ENCODE measurements at regions not wholly inside any gene's neighbourhood (a gene's known extent, or its start where the extent isn't known, plus 50 kb on each side); places are given as distances from the start of the nearest gene placed in this dataset.
A peak's percentile ranks its signal among the peaks of the same experiment; 100 is the strongest.
"Not testable (repeated sequence)": the region's sequence is repeated elsewhere in the genome, so short reads cannot be mapped to it uniquely, and the experiment has no call there.

- no peak for DNase-seq
Observed at GRCh38 chr12:74293689-74294131, 243.9 kb upstream of the ATXN7L3B start.

- peak; percentile 57 for DNase-seq
Observed at GRCh38 chr12:74317078-74317601, 220.5 kb upstream of the ATXN7L3B start.

DNA sequence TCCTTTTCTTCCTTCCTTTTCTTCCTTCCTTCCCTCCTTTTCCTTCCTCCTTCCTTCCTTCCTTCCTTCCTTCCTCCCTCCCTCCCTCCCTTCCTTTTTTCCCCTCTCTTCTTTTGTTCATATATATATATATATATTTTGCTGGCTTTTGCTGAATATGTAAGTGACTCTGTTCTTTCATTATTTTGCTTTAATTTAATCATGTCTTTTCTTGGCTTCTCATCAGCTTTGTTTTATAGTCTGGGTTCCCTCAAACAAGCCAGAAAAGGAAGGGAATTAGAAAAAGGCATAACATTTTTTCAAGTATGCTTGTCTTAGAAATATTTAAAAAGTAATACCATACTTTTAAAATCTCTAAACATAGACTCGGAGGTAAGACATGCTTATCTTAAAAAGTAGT, 219.9 kb upstream of the ATXN7L3B start:
- no peak for DNase-seq

DNA sequence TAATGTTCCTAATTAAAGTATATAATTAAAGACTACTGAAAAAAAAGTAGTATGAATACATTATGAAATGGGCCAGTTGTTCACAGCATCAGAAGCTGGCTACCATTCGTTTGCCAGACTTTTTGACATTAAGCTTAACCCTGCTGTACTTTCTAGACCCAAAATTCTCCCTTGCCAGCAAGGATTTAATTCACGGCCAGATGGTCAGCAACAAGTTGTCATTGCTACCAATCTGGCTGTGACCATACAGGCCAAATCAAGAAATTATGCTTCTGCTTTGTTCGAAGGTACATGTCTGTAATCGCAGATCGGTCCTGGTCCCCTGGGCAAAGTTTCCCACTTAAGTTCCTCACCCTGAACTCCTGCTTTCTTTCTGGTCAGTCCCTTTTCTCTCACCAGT, 217.7 kb upstream of the ATXN7L3B start:
- DNase-seq, result peak; percentile 23

- no peak for DNase-seq
Observed at GRCh38 chr12:74321381-74321780, 216.3 kb upstream of the ATXN7L3B start.

DNA sequence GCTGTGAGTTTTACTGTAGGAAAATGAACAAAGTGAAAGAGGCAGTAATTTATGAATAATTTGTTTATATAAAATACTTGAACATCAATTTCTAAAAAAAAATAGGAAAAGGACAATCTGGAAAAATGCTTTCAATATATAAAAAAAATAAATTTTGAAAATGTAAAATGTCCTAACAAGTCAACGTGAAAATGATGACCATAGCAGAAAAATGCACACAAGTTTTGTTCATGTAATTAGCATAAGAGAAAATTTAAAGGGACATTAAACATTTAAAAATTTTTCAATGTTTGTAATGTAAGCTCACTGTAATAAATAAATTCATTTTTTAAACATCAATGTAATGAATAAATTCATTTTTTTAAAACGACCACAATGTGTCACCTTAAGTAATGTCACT, 214.8 kb upstream of the ATXN7L3B start:
- DNase-seq, result no peak

- no peak for DNase-seq
Observed at GRCh38 chr12:74328623-74329022, 209.0 kb upstream of the ATXN7L3B start.

GRCh38 chr12:74334780-74335179, 202.9 kb upstream of the ATXN7L3B start:
- DNase-seq, result no peak

DNA sequence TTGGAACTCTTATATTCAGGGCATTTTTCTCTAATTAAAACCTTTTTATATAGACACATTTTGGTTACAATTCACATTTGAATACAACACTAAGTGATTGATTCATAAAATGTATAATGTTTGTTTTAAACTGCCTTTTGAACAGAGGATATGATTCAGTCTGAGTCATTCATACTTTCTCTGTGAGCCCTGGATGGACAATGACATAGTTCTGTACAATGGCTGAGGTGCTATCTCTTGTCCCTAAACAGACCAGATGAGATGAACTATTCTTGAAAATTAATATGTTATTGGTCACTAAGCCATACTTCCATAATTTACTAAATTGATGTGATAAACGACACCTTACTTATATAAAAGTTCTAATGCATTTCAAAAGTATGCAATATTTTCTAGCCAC, 199.7 kb upstream of the ATXN7L3B start:
- DNase-seq, result no peak

DNA sequence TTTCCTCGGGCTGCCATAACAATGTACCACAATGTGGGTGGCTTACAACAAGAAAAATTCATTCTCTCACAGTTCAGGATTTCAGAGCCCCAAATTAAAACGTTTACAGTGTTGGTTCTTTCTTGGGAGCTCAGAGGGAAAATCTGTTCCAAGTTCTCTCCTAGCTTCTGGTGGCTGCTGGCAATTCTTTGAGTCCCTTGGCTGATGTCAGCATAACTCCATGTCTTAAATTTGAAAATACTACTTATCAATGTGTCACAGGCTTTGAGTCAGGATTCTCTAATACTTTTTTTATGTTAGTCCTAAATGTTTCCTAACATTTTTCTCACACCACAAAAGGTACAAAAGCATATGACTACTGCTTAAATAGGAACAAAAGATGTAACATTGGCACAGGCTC, 198.4 kb upstream of the ATXN7L3B start:
- DNase-seq, result no peak

DNA sequence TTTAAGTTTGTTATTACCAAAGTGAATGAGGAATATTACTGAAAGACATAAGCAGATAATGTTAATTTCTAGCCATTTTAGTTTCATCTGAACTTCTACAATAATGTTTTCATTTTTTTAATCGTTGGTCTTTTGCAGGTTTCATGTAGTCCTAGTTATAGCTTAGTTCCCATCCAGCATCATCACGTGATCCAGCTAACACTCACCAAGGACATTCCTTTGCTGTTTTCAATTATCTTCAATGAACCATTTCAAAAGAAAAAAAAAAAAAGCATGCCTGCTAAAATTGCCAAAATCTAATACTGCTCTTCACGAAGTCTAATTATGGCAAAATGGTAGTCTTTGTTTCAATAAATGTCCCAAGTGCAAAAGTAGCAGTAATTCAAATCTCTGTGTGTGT, 187.7 kb upstream of the ATXN7L3B start:
- DNase-seq, result no peak

- DNase-seq, result peak; percentile 36
Observed at GRCh38 chr12:74365178-74365964, 172.3 kb upstream of the ATXN7L3B start.

GRCh38 chr12:74370608-74371216, 166.9 kb upstream of the ATXN7L3B start:
- no peak for DNase-seq

DNA sequence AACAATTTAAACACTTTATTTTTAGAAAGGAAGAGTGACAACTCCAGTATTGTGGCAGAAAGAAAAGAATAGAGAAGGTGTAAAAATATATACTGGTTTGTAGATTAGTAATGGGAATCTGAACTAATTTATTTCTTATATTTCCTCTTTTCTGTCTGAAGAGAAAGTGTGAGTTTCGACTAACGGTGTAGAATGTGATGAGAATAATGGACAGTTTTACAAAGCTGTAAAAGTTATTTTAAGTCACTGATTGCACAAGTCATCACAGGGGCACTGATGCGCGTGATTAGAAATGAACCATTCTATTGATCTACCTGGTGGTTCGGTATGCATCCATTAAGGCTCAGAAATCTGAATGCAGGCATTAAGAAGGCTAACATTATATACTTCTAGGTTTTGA, 158.5 kb upstream of the ATXN7L3B start:
- DNase-seq, result no peak

DNA sequence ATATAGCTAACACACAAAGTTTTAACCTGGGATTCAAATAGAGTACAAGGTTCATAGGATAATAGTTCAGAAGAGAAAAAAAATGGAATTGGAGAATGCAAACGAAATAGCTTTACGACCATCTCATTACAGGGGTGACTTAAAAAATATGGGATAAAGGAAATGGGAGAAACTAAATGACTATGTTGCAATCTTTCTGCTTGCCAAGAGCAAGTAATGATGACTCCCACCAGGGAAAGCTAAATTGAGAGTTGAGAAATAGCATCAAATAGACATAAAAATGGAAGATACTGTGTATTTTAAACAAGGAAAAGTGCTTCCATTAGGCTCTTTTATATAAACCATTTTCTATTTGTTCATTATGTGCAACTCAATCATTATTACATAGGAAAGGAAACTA, 155.7 kb upstream of the ATXN7L3B start:
- no peak for DNase-seq

DNA sequence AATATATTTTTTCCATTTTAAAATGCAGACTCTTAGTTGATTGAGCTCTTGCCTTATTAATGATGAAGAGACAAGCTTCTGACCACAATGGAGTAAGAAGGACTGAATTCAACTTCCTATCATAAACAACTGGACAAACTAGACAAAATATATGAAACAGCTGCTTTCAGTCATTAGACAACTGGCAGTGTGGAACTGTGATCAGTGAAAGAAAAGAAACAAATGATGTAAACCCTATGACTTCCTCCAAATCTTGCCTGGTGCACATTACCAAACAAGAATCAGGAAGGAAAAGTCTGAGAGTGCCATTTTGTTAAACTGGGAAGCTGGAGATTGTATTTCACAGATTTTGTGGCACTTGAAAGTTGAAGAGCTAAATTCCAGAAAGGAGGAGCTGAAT, 154.7 kb upstream of the ATXN7L3B start:
- no peak for DNase-seq

GRCh38 chr12:74391283-74391682, 146.4 kb upstream of the ATXN7L3B start:
- DNase-seq, result no peak

- no peak for DNase-seq
Observed at GRCh38 chr12:74393272-74393671, 144.4 kb upstream of the ATXN7L3B start.

GRCh38 chr12:74394647-74395046, 143.0 kb upstream of the ATXN7L3B start:
- no peak for DNase-seq

- DNase-seq, result no peak
Observed at GRCh38 chr12:74401035-74401434, 136.6 kb upstream of the ATXN7L3B start.

- peak; percentile 35 for DNase-seq
Observed at GRCh38 chr12:74401966-74402365, 135.7 kb upstream of the ATXN7L3B start.

GRCh38 chr12:74403221-74403470, 134.5 kb upstream of the ATXN7L3B start:
- not testable (repeated sequence) for DNase-seq

- DNase-seq, result no peak
Observed at GRCh38 chr12:74408601-74409166, 129.0 kb upstream of the ATXN7L3B start.

GRCh38 chr12:74412606-74413230, 124.9 kb upstream of the ATXN7L3B start:
- peak; percentile 46 for DNase-seq

All from midbrain (tissue), 1 donor.